OCI-LY3 (cell line): ENCODE measurements at regions not wholly inside any gene's neighbourhood (a gene's known extent, or its start where the extent isn't known, plus 50 kb on each side); places are given as distances from the start of the nearest gene placed in this dataset.

ENCODE experiments used
- CTCF ChIP-seq: fragments of 200-600, 300-600 bp; sonication (generic); IDR thresholded peaks from 2 replicates; pipeline ENCODE4 v1.5.1; 2014; ENCODE audit warnings: antibody characterized with exemption, low read length, low read depth
- EZH2phosphoT487 ChIP-seq: fragments of 200-600 bp; shearing (Covaris generic); IDR thresholded peaks from 2 replicates; pipeline ENCODE4 v1.6.1; 2018; ENCODE audit warnings: antibody characterized with exemption, mixed run types, low read depth

DNA sequence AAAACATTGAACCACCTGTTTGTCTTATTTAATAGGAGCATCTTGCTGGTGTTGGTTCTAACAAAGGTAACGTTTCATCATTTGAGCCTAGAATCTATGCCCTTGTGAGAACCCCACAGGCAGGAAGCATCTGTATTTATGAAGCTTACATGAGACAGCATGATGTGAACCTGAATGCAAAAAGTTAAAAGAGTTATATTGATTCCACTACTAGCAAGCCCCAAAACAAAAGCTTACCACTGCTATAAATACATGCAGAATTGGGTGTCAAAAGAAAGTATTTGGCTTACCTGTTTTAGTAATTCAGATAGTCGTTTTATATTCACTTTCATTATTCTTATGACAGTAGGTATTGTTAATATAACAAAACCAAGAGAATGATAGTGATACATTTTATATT, 301.2 kb upstream of the ADGRL2 start:
- TF ChIP-seq CTCF, result no peak
- TF ChIP-seq EZH2phosphoT487, result no peak
